ENCODE measurements at regions not wholly inside any gene's neighbourhood (a gene's known extent, or its start where the extent isn't known, plus 50 kb on each side); places are given as distances from the start of the nearest gene placed in this dataset.
"Not testable (repeated sequence)": the region's sequence is repeated elsewhere in the genome, so short reads cannot be mapped to it uniquely, and the experiment has no call there.

DNA sequence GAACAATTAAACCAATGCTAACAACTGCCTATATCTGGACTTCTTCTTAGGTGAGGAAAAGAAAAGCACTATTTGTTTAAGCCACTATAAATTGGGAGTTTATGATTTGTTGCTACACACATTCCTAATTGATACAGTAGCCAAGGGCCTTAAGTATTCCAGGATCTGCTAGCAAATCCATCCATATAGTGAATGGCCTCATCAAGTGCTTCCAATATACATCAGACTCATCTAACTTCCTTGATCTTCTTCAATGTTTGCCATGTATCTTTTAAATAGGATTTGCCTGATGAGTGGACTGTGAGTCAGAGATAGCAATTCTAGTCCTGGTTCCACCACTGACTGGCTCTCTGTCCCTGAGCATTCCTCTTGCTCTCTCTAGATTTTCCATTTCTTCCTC is 430.2 kb downstream of the OMA1 start:
- DNase-seq = no peak

DNA sequence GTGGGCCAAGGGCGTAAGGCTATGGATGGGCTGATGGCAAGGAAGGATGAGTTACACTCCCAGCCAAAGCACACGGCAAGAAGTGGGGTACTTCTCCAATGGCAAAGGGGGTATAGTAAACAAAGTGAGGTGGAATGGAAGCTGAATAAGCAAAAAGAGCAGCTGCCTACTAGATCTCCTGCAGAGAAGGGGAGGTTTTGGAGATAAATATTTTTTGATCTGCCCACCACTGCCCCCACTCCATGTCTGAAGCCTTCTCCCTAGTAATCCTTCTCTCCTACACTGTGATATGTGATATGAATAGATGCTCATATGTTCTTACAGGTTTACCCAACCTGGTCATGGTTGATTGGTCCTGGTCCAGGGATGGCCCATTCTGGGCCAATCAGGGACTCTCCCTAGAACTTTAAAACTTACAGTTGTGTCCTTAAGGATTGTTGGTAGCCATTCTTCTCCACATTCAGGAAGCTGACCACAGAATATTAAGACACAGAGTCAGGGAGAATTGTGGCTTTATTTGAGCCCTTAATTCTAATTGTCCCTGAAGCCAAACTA is 436.8 kb downstream of the OMA1 start:
- DNase-seq = no peak

DNA sequence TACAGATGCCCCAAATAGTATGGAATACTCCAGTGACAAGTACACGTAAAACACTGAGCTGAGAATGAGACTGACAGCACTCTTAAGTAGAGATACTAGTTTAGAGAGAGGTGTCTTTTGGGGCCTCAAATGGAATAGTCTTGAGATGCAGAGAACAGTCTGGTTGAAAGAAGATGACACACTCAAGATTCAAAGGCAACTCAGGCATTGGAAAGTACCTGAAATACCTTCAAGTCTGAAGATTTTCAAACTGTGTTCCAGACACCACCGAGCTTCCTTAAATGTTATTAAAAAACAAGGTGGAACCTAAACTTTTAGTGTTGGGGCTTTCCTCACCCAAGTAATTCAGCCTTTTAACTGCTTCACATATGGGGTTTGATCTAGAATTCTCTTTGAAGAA is 437.7 kb downstream of the OMA1 start:
- no peak for DNase-seq

DNA sequence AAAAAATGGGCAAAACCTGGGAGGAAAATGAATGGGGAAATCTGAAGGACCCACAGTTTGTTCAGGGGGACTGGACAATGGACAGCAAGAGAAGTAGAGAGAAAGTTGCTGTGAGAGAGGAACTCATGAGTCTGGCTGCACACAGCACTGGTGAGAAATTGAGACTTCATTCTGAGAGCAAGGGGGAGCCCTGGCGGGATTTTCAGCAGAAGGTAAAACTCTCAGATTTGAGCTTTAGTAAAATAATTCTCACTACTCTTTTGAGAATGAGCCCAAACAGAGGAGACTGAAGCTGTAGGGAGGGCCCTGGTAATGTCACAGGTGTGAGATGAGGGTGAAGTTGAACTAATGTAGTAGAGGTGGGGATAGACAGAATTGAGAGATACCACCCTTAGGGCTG is 438.6 kb downstream of the OMA1 start:
- no peak for DNase-seq

DNA sequence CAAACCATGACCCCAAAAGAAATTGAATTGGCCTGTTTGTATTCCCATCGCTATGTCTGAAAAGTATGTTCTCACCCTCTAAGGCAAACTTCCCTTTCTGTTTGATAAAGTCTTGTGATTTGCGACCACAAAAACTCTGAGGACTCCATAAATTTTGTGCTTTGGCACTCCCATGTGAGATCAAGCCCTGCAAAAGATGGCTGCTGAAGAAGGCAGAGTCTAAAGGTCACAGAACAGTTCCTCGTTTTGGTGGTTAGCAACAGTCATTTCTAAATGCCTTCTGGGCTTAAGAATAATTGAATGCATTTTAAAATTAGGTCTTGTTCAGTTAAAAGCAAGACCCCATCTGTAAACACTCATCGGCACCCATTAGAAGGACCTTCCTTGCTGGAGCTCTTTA is 441.6 kb downstream of the OMA1 start:
- DNase-seq = no peak

DNA sequence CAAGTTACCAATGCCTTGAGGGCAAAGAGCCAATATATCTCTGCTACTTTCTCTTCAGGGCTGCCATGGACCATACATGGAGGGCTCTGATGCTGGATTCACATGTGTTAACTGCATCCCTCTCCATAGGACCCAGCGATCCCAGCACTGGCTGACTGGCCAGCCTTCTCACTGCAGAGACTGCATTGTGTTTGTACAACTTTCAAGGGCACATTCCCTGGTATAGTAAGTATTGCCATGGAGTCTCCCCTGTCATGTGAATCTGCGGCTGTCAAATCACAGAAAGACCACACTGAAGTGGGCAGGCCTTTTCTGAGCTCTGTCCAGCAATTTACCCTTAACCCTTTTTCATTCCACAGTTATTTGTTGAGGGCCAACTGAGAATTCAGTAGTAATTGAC is 449.8 kb downstream of the OMA1 start:
- no peak for DNase-seq

DNA sequence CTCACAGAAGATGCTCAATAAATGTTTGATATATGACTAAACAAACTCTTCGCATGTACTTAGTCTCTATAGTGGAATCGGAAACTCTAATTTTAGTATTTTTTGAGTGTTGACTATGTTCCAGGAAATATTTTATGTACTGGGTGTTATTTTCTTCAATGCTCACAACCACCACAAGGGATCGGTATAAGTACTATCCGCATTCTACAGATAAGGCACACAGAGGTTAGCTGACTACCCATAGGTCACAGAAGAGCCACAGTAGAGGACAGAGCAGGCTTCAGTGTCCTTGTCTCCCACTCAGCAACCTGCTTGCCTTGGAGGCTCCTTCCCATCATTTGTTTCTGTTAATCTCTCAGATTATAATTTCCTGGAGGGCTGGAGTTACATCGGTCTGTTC is 451.3 kb downstream of the OMA1 start:
- DNase-seq = no peak

DNA sequence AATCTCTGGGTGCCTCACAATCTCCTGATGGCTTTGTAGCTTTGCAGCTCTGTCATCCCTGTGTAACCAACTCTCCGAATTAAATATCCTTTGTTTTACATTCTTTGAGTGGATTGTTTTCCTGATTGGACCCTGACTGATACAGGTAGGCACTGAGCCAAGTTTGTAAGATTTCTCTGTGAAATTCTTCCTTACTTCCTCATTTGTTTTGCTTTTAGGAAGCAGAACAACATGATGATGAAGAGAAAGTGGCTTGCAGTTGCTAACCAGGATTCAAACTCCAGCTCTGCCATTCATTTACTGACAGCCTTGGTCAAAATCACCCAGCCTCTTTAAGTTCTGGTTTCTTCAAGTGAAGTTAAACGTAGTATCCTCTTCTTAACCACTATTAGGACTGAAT is 452.3 kb downstream of the OMA1 start:
- no peak for DNase-seq

DNA sequence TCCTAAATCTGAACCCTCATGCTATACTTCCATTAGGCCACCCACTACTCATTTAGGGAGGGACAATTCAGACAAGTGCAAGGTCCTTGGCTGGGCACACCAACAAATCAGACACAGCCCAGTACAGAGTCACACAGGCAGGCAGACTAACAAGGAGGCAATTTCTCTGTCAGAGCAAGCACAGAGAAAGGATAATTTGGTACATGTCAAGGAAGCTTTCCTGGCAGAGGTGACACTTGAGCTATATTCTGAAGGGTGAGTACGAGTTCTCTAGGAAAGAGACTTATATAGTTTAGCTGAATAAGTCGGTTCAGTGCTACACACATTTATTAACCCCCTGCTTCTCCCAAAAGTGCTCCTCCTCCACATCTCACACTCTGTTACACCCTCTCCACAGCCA is 455.9 kb downstream of the OMA1 start:
- DNase-seq = no peak

DNA sequence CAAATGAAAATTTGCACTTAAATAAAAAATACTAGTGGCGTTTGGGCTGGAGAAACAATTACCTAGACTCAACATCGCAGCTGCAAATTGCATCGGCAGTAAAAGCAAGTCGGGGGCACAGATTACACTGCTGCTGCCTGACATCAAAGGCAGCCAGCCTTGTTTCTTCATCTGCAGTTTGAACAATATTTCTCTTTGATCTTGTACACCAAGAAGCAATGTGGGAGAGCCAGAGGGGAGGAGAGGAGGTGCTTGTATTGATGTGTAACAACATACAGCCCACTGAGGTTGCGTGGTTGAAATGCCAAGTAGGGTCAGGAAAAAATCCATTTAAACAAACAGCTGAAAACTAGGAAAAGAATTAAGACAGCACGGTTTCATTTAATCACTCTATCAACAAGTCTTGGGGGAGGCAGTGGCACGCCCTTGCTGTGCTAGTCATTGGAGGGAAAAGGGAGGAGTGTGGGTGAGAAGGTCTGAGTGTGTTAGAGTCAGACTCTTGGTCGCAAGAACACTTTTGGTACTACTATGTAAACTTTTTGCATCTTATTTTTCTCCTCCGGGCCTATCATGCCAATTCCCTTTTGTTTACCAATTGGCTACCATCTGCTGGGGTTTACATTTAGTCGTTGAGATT is 456.5 kb downstream of the OMA1 start:
- DNase-seq = no peak

DNA sequence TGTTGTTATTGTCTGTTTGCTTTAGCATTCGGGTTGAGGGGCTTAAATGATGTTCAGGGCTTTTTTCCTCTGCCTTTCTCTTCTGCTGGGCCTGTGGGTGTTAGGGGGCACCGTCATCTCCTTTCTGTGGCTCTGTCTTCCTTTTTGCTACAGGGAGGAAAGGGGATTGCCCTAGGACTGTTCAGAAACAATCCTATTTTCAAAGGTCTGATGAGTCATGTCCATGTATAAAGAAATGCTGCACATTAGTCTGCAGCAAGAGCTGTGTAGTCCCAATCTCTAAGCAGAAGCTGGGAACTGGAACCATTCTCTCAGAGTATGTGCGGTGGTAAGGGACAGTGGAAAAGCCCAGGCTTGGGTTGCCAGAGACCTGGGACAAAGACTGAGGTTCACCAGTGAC is 462.3 kb downstream of the OMA1 start:
- DNase-seq = no peak

DNA sequence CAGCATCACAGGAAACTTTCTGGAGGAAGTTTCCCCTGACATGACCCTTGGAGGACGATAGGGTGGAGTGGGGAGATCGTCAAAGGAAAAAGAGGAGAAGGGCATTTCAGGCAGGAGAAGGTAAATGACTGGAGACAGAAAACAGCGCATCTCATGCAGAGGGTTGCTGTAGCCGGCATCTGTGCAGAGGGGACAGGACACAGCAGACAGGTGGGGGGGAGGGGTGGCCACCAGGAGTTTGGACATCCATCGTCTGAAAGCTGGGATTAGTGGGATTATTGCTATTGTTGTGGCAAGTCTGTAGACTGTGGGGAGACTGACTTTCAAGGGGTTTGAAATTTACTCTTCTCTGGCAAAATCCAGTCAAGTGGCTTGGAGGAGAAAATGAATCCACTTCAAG is 463.9 kb downstream of the OMA1 start:
- DNase-seq = no peak

DNA sequence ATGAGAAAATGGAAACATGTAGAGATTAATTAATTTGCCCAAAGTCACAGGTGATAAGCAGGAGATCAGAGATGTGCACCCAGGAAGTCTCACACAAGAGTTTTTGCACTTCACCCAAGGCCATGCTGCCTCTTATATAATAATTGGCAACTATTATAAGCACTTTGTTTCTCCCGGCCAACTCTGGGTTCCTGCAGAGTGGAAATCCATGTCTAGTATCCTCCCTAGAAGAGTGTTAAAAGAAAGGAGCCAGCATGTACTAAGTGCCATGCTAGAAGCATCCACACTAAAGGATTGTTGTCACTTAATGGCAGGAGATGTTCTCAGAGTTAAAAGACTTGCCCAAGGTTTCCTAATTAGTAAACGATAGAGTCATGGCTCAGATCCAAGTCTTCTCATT is 470.3 kb downstream of the OMA1 start:
- DNase-seq = no peak

DNA sequence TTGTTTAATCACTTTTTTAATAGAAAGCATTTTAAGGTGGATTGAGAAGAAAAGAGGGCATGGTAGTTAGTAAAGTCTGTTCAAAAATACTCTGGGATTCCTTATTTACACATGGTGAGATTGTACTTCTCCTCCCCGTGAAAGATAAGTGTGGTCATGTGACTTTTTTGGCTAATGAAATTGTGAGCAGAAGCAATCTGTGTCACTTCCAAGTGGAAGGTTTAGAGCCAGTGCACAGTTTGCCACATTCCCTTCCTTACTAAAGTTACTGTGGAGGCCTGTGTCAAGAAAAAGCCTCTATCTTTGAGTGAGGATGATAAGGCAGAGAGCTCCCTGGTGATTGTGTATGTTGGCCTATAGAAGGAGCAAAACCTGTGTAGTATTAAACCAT is 471.3 kb downstream of the OMA1 start:
- DNase-seq = no peak

DNA sequence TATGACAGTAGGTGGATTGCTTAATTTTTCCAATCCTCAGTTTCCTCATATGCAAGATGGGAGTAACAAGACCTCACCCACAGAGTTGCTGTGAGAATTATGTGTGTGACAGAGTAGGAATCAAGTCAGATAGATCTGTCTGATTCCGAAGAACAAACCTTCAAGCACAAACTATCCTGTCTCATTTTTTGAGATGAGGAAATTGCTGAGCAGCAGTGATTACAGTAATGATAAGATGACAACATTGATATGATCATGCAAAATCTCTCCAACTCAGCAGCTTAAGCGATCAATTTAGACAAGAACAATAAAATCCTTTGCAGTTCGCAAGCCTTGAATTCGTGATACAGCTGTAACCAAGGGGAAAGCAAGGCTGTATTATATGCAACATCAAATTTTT is 474.1 kb downstream of the OMA1 start:
- DNase-seq = no peak

DNA sequence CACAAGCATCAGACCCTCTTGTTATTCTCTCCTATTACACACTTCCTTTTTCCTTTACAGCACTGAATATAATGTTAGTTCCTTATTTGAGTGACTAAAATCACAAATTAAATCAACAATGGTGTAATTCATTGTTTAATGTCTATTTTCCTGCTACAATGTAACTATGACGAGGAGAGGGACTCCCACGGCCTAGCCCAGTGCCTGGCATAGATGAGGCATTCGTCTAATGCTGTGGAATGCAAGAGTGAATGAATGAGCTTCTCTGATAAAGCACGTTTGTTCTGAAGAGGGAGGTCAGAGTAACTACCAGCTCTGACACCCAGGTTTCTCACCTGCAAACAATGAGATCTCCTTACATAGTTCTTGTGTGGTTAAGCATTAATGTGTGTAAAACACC is 479.4 kb downstream of the OMA1 start:
- DNase-seq = no peak

DNA sequence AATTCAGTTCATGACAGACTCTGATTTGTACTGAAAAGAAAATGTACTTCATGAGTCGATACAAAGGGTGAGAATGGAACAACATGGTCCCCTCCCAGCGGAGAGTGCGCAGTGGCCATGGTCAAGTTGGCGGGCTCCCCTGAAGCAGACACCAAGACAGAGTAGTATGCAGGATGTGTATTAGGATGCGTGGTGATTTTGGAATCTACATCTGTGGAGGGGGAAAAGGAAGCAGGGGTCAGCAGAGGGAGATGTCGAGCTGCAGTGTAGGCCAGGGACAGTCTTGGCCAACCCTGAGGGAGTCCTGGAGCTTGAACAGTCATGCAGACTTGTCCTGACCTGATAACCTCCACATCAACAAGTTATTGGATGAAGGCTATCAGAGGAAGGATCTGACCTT is 481.0 kb downstream of the OMA1 start:
- no peak for DNase-seq

DNA sequence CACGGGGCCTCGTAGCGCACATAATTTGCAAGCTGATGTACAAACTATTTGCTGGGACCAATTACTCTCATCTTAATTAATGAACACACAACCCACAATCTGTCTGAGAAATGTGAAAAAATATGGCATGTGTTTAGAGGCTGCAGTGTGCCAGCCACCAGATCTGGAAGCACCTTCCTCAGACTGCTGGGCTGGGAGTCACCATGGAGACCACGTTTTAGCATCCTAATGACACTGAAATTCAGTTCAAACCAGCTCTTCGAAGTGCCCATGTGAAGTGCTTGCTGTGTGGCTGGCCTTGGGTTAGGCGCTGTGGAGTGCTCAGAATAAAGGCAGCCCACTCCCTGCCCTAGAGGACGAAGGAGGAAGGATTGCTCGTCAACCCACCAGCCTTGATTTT is 482.4 kb downstream of the OMA1 start:
- DNase-seq = no peak

DNA sequence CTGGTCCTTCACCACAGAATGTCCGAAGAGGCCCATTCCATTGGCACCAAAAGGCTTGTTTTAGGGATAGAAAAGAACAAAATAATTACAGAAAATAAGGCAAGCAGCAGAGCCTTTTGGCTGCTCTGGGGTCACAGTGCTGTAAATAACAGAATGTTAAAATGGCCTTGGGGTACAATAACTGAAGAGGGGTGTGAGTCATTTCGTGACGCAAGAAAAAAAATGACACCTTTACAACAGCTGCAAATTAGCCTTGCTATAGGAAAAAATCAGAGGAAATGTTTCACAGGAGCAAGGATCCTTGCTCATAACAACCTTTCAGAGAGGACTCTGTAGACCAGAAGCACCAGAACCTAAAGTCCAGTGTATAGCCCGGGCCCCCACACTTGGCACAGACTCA is 483.4 kb downstream of the OMA1 start:
- no peak for DNase-seq

DNA sequence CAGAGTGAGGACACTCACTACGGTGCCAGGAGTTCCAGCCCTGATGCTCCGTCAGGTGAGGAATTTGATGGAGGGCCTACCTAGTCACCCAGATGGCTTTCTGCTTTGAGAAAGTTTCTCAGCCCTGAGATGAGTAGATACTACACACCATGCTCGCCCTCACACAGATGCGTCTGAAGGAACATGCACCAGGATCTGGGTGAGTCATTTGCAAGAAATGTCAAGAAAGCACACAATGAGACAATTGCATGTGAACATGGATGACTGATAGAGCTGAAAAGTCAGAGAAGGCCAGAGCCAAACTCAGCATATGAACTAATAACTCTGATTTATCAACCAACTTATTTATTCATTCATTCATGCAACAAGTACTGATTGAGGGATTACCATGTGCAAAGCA is 483.9 kb downstream of the OMA1 start:
- DNase-seq = no peak

DNA sequence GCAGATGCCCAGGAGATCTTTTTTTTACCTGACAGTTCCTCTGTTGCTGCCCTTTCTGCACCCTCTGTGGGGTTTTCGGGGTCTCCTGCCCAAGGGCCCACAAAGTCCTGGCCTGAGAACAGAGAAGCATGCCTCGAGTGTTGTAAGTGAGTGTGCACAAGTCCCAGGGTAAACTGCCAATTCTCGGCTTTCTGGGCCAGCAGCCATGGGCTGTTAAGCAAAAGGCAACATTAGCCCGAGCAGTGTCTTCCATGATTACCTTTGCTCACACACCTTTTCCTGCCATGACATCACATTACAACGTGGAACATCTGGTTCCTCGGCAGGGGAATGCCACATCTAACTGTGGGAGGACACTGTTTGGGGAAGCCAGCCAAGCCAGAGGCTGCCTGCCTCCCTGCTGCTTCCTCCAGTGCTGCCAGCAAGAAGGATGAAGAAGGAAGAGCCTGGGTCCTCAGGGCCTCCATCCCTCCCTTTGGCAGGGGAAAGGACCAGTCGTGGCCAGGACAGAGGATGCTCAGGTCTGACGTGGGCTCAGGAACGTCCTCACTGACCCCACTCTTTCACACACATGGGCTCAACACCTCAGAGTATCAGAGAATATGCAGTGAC is 485.9 kb downstream of the OMA1 start:
- DNase-seq = no peak

DNA sequence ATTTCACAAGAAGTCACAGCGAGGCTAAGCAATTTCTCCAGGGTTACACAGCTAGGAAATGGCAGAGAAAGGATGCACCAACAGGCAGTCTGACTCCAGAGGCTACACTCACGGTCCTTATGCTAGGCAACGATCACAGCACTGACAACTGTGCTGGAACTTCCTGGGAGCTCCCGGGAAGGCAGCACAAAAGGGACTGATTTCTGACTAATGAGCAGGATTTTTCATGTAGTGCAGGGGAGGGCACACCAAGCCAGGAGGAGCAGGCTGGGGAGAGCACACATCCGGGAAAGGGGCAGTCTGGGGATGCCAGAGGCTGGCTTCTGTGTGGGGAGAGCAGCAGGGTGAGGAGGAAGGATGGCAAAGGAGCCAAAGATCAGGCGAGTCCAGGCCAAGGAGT is 486.7 kb downstream of the OMA1 start:
- no peak for DNase-seq

DNA sequence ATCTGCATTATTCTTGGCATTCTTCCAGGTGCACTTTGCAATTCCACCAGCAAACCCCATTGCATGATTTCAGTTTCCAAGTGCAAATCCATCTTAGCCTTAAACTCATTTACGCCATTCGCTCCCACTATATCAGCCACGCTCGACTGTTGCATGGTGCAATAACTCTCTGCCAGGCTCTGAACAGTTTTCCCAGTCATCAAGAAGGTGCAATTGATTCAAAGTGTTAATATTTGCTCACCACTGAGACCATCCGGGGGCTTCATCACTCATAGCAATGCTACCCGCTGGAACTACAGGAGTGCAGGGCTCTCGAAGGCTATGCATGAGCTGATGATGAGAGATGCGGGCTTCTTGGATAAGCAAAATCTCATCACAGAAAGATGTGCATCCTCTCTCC is 488.2 kb downstream of the OMA1 start:
- DNase-seq = no peak

DNA sequence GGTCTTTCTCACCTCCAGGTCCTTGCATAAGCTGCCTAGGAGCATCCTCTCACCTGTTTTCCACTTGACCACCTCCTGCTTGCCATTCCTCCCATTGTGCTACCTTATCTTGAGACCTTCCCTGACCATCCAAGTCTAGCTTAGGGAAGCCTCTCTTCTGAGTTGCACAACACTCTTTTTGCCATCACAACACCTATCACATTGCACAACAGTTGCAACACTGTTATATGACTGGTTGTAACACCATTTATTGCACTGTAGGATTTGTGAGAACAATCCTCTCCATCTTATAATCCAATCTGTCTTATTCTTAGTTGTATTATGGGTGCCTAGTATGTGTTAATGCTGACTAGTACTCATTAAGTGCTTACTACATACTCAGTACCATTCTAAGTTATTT is 488.7 kb downstream of the OMA1 start:
- DNase-seq = no peak

DNA sequence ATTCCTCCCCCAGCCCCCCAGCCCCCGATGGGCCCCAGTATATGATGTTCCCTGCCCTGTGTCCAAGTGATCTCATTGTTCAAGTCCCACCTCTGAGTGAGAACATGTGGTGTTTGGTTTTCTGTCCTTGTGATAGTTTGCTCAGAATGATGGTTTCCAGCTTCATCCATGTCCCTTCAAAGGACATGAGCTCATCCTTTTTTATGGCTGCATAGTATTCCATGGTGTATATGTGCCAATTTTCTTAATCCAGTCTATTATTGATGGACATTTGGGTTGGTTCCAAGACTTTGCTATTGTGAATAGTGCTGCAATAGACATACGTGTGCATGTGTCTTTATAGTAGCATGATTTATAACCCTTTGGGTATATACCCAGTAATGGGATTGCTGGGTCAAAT is 495.3 kb downstream of the OMA1 start:
- not testable (repeated sequence) for DNase-seq

All from hematopoietic multipotent progenitor cell treated with erythropoietin and hydrocortisone succinate and interleukin-3 and kit ligand, for 8 days (in vitro differentiated cells).